ENCODE measurements at regions not wholly inside any gene's neighbourhood (a gene's known extent, or its start where the extent isn't known, plus 50 kb on each side); places are given as distances from the start of the nearest gene placed in this dataset.

DNA sequence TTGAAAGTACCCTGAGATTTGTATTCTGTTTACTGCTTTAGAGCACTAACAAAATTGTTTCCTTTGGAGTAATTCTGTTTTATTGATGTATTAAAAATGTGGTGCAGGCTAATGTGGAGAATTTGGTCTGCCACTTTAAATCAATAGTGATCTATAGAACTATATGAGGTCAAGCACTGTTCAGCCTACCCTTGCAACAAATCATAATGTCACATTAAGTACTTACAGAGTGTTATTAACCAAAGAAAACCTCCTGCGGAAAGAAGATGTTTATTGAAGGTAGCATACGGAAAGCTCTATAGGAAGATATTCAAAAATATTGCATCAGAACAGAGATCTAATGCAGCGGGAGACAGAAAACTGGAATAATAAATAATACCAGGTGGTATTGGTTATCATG lies 865.0 kb upstream of the TYRP1 start:
- H3K9me3 ChIP-seq, result peaks cover 0 to 5% (median 0%) of the 10 kb centered on the region in 4 donors
- H3K4me3 ChIP-seq, result no peak overlapping the region
- H3K36me3 ChIP-seq, result no peaks in the 10 kb centered on the region
- no peak for DNase-seq
- H3K27ac ChIP-seq, result no peak overlapping the region
- TF ChIP-seq, protein P1, sequence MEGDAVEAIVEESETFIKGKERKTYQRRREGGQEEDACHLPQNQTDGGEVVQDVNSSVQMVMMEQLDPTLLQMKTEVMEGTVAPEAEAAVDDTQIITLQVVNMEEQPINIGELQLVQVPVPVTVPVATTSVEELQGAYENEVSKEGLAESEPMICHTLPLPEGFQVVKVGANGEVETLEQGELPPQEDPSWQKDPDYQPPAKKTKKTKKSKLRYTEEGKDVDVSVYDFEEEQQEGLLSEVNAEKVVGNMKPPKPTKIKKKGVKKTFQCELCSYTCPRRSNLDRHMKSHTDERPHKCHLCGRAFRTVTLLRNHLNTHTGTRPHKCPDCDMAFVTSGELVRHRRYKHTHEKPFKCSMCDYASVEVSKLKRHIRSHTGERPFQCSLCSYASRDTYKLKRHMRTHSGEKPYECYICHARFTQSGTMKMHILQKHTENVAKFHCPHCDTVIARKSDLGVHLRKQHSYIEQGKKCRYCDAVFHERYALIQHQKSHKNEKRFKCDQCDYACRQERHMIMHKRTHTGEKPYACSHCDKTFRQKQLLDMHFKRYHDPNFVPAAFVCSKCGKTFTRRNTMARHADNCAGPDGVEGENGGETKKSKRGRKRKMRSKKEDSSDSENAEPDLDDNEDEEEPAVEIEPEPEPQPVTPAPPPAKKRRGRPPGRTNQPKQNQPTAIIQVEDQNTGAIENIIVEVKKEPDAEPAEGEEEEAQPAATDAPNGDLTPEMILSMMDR (IDR thresholded peaks at IDR 0.05), result no peak
- no peak for TF ChIP-seq POLR2A (IDR thresholded peaks at IDR 0.05)
- no peaks in the 10 kb centered on the region for H3K4me1 ChIP-seq
- no peaks in the 10 kb centered on the region for H3K27me3 ChIP-seq

DNA sequence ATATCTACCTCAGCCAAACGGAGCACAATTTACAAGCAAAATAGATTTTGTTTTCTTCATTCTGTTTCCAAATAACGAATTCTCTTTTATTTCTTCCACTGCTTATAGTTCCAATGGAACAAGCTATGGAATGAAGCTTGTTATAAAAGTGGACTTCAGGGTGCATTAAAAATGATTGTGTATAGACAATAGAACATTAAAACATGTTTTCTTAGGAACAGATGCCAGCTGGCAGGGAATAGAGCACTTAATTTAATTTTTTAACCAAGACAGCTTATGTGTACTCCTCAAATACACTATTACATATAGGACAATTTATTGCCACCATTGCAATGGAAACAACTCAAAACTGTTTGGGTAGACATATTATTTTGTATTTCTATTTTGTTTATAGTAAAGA lies 860.1 kb upstream of the TYRP1 start:
- Histone ChIP-seq H3K27ac (no peak overlapping the region), H3K36me3 (no peaks in the 10 kb centered on the region), H3K4me3 (no peak overlapping the region), H3K4me1 (no peaks in the 10 kb centered on the region), H3K27me3 (no peaks in the 10 kb centered on the region), H3K9me3 (no peaks in the 10 kb centered on the region)
- DNase-seq, result no peak
- TF ChIP-seq POLR2A (IDR thresholded peaks at IDR 0.05), result no peak

DNA sequence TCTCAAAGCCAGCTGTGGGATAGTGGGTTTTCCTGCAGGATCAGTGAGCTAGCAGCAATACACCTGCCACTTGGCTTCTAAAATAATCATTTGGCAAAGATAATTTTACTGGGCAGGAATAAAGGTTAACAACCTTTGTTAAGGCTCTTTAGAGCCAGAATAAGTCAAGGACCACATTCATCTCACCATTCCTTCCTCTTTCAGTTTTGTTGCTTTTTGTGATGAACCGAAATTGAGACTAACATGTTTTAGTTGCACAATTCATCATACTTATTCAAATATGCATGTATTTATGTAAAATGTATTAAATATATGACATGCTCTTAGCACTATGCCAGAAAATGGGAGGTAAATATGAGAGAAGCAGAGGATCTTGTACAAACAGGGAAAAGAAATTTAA lies 824.4 kb upstream of the TYRP1 start:
- no peak for DNase-seq
- Histone ChIP-seq H3K27ac (no peak overlapping the region), H3K4me1 (no peaks in the 10 kb centered on the region), H3K36me3 (no peaks in the 10 kb centered on the region), H3K9me3 (no peaks in the 10 kb centered on the region), H3K4me3 (no peak overlapping the region), H3K27me3 (no peaks in the 10 kb centered on the region)
- TF ChIP-seq POLR2A (IDR thresholded peaks at IDR 0.05), result no peak
- TF ChIP-seq, protein P1 (IDR thresholded peaks at IDR 0.05), result no peak

DNA sequence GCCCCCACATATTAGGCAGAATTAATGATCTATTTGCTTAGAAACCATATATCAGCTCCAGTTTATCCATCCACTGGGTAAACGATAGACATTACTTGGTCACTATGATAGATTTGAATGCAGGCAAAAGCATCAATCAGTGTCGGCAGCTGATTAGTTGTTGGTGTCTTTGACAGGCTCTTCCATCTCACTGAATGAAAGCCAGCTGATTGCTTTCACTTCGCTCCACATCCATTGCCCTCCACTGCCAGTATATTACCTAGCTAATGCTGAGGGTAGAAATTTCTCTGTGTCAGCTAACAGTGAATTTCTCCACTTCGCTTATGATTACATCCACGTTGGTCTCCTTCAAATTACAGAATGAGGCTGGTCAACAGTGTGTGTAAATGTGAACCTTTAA lies 821.3 kb upstream of the TYRP1 start:
- Histone ChIP-seq H3K4me1 (no peaks in the 10 kb centered on the region), H3K4me3 (no peak overlapping the region), H3K27me3 (no peaks in the 10 kb centered on the region), H3K36me3 (no peaks in the 10 kb centered on the region), H3K27ac (no peak overlapping the region), H3K9me3 (no peaks in the 10 kb centered on the region)
- TF ChIP-seq, protein P1 (IDR thresholded peaks at IDR 0.05), result no peak
- no peak for TF ChIP-seq POLR2A (IDR thresholded peaks at IDR 0.05)
- DNase-seq, result no peak

DNA sequence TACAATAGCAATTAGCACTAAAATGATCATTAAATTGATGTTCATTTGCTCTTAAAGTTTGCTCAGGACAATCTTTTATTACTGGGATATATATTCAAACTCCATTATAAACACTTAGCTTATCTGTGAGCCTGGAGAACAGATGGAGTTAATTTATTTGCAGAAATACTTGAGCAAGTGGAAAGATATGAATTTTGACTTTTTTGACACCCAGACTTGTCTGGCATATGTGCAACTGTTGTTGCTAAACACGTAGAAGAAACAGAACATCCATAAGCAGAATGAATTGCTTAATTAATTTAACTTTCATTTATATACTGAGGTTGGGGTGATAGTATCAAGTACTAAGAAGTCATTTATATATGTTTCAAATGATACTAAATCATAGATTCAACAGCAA lies 820.7 kb upstream of the TYRP1 start:
- no peak overlapping the region for H3K4me3 ChIP-seq
- no peaks in the 10 kb centered on the region for H3K4me1 ChIP-seq
- no peaks in the 10 kb centered on the region for H3K9me3 ChIP-seq
- H3K27me3 ChIP-seq, result no peaks in the 10 kb centered on the region
- H3K36me3 ChIP-seq, result no peaks in the 10 kb centered on the region
- TF ChIP-seq POLR2A (IDR thresholded peaks at IDR 0.05), result no peak
- TF ChIP-seq, protein P1 (IDR thresholded peaks at IDR 0.05), result no peak
- H3K27ac ChIP-seq, result no peak overlapping the region
- DNase-seq, result no peak

DNA sequence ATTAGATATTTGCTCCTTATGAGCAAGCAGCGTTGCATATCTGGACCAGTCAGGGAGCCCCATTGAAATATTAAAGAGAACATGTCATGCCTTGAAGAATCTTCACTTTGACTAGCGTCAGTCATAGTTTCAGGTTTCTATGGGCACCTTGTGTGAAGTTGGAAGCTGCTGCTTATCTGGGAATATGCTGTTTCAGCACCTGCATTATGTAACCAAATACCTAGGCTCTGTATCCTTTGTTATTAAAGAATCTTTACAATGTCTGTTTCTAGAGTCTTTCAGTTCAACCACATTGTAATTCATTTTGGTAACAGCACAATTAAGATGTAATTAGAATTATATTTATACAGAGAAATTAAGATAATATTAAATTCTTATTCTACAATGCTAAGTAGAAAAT lies 818.8 kb upstream of the TYRP1 start:
- DNase-seq, result no peak
- TF ChIP-seq POLR2A (IDR thresholded peaks at IDR 0.05), result no peak
- TF ChIP-seq, protein P1 (IDR thresholded peaks at IDR 0.05), result no peak

More for the DNA sequence above, 818.8 kb upstream of the TYRP1 start:
- Histone ChIP-seq H3K36me3 (no peaks in the 10 kb centered on the region), H3K27ac (no peak overlapping the region), H3K4me1 (no peaks in the 10 kb centered on the region), H3K4me3 (no peak overlapping the region), H3K27me3 (no peaks in the 10 kb centered on the region), H3K9me3 (no peaks in the 10 kb centered on the region)
